ENCODE measurements at regions not wholly inside any gene's neighbourhood (a gene's known extent, or its start where the extent isn't known, plus 50 kb on each side); places are given as distances from the start of the nearest gene placed in this dataset.

DNA sequence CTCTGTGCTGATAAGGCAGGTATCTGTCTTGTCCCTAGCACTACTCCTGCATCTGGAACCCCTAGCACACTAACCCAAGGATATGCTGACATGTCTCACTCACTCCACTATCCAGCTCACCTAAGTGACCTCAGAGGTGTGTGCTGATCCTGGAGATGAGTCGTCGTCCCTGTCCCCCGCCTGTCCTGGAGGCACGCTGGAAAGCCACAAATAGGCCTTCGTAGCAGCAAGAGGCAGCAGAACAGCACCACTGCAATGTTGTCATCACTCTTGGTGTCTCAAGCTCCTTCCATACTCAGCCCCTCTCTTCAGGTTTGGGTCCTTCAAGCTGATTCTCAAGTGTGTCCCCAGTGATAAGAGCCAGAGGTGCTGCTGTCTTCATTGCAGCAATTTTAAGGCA, 73.0 kb upstream of the ITGA6 start:
- Histone ChIP-seq H3K4me1 (ENCODE audit: control insufficient read depth in 1 of 2, insufficient read depth in 2 of 2, low read length in 2 of 2) (peaks cover 0 to 7% of the 10 kb centered on the region in 2 experiments; a peak in 2 of 4 replicates), H3K79me2 (ENCODE audit: insufficient read depth, low read length) (no peaks in the 10 kb centered on the region), H3K27ac (ENCODE audit: low read depth, low read length) (no peak overlapping the region), H2AFZ (ENCODE audit: low read depth, low read length, poor library complexity, severe bottlenecking) (no peak overlapping the region), H3K9me3 (ENCODE audit: control insufficient read depth in 1 of 2, insufficient read depth in 1 of 2, low read depth in 1 of 2, low read length in 2 of 2) (no peaks in the 10 kb centered on the region), H3K27me3 (ENCODE audit: insufficient read depth, low read length) (no peaks in the 10 kb centered on the region), H3K4me2 (ENCODE audit: low read length) (peak overlapping the region; percentile 18; the same call in 1 of the 2 replicates), H3K4me3 (replicated peaks in 1 of 2; ENCODE audit: low read depth in 1 of 2, low read length in 2 of 2) (no peak overlapping the region), H3K9ac (ENCODE audit: low read length) (no peak overlapping the region), H3K9me2 (ENCODE audit: insufficient read depth) (no peaks in the 10 kb centered on the region), H3K36me3 (ENCODE audit: control insufficient read depth in 1 of 2, insufficient read depth in 2 of 2, low read length in 2 of 2) (no peaks in the 10 kb centered on the region), H4K20me1 (ENCODE audit: insufficient read depth) (no peaks in the 10 kb centered on the region)
- DNase-seq (ENCODE audit: low read depth, low spot score) (no peak), ATAC-seq (no peak; the same call in 1 of the 2 replicates)
- TF ChIP-seq, protein P1, sequence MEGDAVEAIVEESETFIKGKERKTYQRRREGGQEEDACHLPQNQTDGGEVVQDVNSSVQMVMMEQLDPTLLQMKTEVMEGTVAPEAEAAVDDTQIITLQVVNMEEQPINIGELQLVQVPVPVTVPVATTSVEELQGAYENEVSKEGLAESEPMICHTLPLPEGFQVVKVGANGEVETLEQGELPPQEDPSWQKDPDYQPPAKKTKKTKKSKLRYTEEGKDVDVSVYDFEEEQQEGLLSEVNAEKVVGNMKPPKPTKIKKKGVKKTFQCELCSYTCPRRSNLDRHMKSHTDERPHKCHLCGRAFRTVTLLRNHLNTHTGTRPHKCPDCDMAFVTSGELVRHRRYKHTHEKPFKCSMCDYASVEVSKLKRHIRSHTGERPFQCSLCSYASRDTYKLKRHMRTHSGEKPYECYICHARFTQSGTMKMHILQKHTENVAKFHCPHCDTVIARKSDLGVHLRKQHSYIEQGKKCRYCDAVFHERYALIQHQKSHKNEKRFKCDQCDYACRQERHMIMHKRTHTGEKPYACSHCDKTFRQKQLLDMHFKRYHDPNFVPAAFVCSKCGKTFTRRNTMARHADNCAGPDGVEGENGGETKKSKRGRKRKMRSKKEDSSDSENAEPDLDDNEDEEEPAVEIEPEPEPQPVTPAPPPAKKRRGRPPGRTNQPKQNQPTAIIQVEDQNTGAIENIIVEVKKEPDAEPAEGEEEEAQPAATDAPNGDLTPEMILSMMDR (IDR thresholded peaks at IDR 0.05 in 2 of 3, conservative IDR thresholded peaks at IDR 0.05 in 1 of 3; ENCODE audit: borderline replicate concordance in 1 of 3, insufficient read depth in 1 of 3, low read depth in 2 of 3, low read length in 2 of 3): no peak
- no peak for TF ChIP-seq ZNF274 (IDR thresholded peaks at IDR 0.05; ENCODE audit: low read depth, low read length)
- TF ChIP-seq JUND (IDR thresholded peaks at IDR 0.05): no peak
- TF ChIP-seq SRF (IDR thresholded peaks at IDR 0.05; ENCODE audit: low read depth): no peak
- TF ChIP-seq, protein P2, sequence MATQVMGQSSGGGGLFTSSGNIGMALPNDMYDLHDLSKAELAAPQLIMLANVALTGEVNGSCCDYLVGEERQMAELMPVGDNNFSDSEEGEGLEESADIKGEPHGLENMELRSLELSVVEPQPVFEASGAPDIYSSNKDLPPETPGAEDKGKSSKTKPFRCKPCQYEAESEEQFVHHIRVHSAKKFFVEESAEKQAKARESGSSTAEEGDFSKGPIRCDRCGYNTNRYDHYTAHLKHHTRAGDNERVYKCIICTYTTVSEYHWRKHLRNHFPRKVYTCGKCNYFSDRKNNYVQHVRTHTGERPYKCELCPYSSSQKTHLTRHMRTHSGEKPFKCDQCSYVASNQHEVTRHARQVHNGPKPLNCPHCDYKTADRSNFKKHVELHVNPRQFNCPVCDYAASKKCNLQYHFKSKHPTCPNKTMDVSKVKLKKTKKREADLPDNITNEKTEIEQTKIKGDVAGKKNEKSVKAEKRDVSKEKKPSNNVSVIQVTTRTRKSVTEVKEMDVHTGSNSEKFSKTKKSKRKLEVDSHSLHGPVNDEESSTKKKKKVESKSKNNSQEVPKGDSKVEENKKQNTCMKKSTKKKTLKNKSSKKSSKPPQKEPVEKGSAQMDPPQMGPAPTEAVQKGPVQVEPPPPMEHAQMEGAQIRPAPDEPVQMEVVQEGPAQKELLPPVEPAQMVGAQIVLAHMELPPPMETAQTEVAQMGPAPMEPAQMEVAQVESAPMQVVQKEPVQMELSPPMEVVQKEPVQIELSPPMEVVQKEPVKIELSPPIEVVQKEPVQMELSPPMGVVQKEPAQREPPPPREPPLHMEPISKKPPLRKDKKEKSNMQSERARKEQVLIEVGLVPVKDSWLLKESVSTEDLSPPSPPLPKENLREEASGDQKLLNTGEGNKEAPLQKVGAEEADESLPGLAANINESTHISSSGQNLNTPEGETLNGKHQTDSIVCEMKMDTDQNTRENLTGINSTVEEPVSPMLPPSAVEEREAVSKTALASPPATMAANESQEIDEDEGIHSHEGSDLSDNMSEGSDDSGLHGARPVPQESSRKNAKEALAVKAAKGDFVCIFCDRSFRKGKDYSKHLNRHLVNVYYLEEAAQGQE (IDR thresholded peaks at IDR 0.05; ENCODE audit: low read depth): no peak
- no peak for TF ChIP-seq ELF1 (IDR thresholded peaks at IDR 0.05; ENCODE audit: borderline replicate concordance, low read depth)
- TF ChIP-seq SIN3A (IDR thresholded peaks at IDR 0.05; ENCODE audit: low read depth): no peak
- no peak for TF ChIP-seq RAD21 (IDR thresholded peaks at IDR 0.05; ENCODE audit: low read depth)
- no peak for TF ChIP-seq EZH2phosphoT487 (IDR thresholded peaks at IDR 0.05; ENCODE audit: borderline replicate concordance)
- no peak for TF ChIP-seq YY1 (IDR thresholded peaks at IDR 0.05; ENCODE audit: extremely low read depth, insufficient replicate concordance, low read depth, low read length)
- TF ChIP-seq POLR2AphosphoS5 (IDR thresholded peaks at IDR 0.05; ENCODE audit: low read depth, low read length): no peak
- no peak for TF ChIP-seq EZH2 (IDR thresholded peaks at IDR 0.05)
- POLR2A ChIA-PET: interaction anchor here (0.6 kb wide), 1 partner anchor 73 kb away, joined by 3 read pairs; the partner anchor contains the start of gene ITGA6
- intact Hi-C loops (cut with micrococcal nuclease): no loop called here
- RAD21 ChIA-PET (ENCODE audit: low non-redundant PET in 1 of 2, low total read pairs in 2 of 2, uncharacterized antibody in 2 of 2, unreplicated experiment in 2 of 2): no interaction called here
- CTCF ChIA-PET: no interaction called here
- no TSS peak for BruUV-seq (replicated peaks)

Data from HCT116 (cell line).